Panc1 (cell line): ENCODE measurements at regions not wholly inside any gene's neighbourhood (a gene's known extent, or its start where the extent isn't known, plus 50 kb on each side); places are given as distances from the start of the nearest gene placed in this dataset.

Experiments
- ATAC-seq: fragments of 200-7000 bp; cut with Tn5 transposase; 2 replicates; pipeline ENCODE4 v1.9.1; 2020; ENCODE audit warnings: mild to moderate bottlenecking, moderate library complexity
- BruUV-seq: library from RNA; stranded (reverse); fragments of 400-500 nt; replicated peaks from 2 replicates; lab custom pipeline; 2021; lab: Mats Ljungman, UMichigan
- CTCF ChIA-PET: fragments of 300-600 bp; sonication (Branson Sonifier 250); formaldehyde crosslinking; loops from one replicate; lab custom pipeline; 2022; ENCODE audit warnings: antibody characterized with exemption; lab: Charles Lee
- POLR2A ChIA-PET: fragments of 300-600 bp; sonication (Branson Sonifier 250); formaldehyde crosslinking; loops from one replicate; lab custom pipeline; 2022; ENCODE audit warnings: antibody characterized with exemption; lab: Charles Lee
- DNase-seq: peaks from one replicate; pipeline ENCODE4 v3.0.0-alpha.2; 2010; ENCODE audit warnings: low read depth, low spot score
- H3K27ac ChIP-seq: 2 replicates; pipeline ENCODE4 v1.5.1; 2011; ENCODE audit warnings: mild to moderate bottlenecking, low read length, inconsistent platforms
- H3K27me3 ChIP-seq: fragments of 200-500 bp; sonication (Bioruptor generic); 2 replicates; pipeline ENCODE4 v1.6.0; 2014; ENCODE audit warnings: low read length, inconsistent platforms; ENCODE audit not compliant: control insufficient read depth, insufficient read depth
- H3K36me3 ChIP-seq: fragments of 200-500 bp; sonication (Bioruptor generic); 2 replicates; pipeline ENCODE4 v1.5.1; 2014; ENCODE audit warnings: inconsistent platforms, mild to moderate bottlenecking, low read length, moderate library complexity; ENCODE audit not compliant: control insufficient read depth, insufficient read depth
- H3K4me1 ChIP-seq: 2 replicates; pipeline ENCODE4 v1.5.1; 2011; ENCODE audit warnings: inconsistent platforms, mild to moderate bottlenecking, low read length, moderate library complexity; ENCODE audit not compliant: control insufficient read depth, insufficient read depth
- H3K4me3 ChIP-seq, 2 experiments: 2 replicates each; pipeline ENCODE4 v1.5.1; 2011 to 2012; ENCODE audit warnings: low read depth in 2 of 2, low read length in 2 of 2, mild to moderate bottlenecking in 2 of 2, inconsistent platforms in 1 of 2, moderate library complexity in 1 of 2
- H3K9me3 ChIP-seq: fragments of 200-500 bp; sonication (Bioruptor generic); 2 replicates; pipeline ENCODE4 v1.5.1; 2014; ENCODE audit warnings: low read depth, mild to moderate bottlenecking, inconsistent platforms, low read length, moderate library complexity; ENCODE audit not compliant: control insufficient read depth, insufficient read depth
- POLR2AphosphoS5 ChIP-seq: IDR thresholded peaks from 2 replicates; pipeline ENCODE4 v1.6.1; 2012; ENCODE audit warnings: mild to moderate bottlenecking, low read depth, low read length, moderate library complexity
- SIN3A ChIP-seq: IDR thresholded peaks from 2 replicates; pipeline ENCODE4 v1.6.1; 2012; ENCODE audit warnings: low read depth, mild to moderate bottlenecking, low read length, moderate library complexity, borderline replicate concordance; ENCODE audit not compliant: insufficient read depth
- TCF7L2 ChIP-seq: IDR thresholded peaks from 2 replicates; pipeline ENCODE4 v1.6.1; 2011; ENCODE audit warnings: mild to moderate bottlenecking, low read depth, low read length, inconsistent platforms
- in situ Hi-C: cut with HindIII; loops from 2 replicates; pipeline ENCODE4 v1.10.0; 2016; ENCODE audit warnings: low sequenced_read_pairs, low pct_unique_long_range_greater_than_20kb
- intact Hi-C: fragments of 100-400 bp; cut with micrococcal nuclease; formaldehyde crosslinking; loops from one replicate; pipeline ENCODE4 v1.10.0; 2022; ENCODE audit not compliant: unreplicated experiment
- TF ChIP-seq, protein P1 (sequence below), 2 experiments: IDR thresholded peaks; 2 replicates each; pipeline ENCODE4 v1.6.1; 2011 to 2012; ENCODE audit warnings: low read depth in 2 of 2, control low read depth in 1 of 2, low read length in 1 of 2, mild to moderate bottlenecking in 1 of 2, moderate library complexity in 1 of 2; ENCODE audit not compliant: insufficient read depth in 1 of 2
- TF ChIP-seq, protein P2 (sequence below): fragments of 450-650 bp; IDR thresholded peaks from 2 replicates; pipeline ENCODE4 v1.5.1; 2017; ENCODE audit warnings: mild to moderate bottlenecking

DNA sequence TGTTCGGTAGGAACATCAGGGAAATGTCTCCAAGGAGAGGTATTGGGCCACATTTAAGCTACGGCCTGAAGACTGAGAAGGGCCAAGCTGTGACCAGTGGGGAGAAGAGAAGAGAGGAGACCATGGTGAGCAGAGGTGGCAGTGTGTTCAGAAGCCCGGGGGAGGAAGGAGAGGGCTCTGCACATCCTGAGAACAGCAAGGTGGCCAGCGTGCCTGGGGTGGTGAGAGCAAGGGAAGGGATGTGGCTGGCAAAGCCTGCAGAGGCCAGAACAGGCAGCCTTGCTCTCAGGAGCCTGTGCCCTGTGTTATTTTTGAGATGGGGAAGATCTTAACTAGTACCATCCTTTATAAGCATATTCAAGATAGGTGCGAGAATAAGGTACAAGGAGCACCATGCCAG is 933.5 kb upstream of the EEF2KMT start:
- intact Hi-C loops, result loop anchor here (5.0 kb wide), 1 partner anchor 611 kb away; no protein-coding TSS in a partner anchor
- no TSS peak for BruUV-seq
- no peaks in the 10 kb centered on the region for H3K4me1 ChIP-seq

DNA sequence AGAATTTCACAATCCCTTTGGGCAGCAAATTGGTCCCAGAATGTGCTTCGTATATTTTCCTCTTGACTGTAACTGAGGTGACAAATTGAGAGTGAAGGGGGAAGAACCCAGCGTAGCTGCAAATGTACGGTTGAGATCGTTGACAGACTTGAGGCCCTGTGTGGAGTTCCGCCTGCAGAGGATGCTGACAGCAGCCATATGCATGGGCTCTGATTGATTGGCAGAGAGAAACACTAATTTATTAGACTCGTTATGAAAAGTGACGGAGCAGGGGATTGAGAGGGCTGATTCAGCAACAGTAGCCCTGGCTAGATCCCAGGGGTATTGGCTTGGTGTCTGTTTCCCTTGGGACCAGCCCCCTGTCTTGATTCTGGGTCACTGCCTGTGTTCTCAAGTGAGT is 930.1 kb upstream of the EEF2KMT start:
- no peak overlapping the region for H3K27ac ChIP-seq
- no peak for DNase-seq
- no TSS peak for BruUV-seq
- no peaks in the 10 kb centered on the region; the same call in 1 of the 2 replicates for H3K27me3 ChIP-seq
- TF ChIP-seq, protein P1, sequence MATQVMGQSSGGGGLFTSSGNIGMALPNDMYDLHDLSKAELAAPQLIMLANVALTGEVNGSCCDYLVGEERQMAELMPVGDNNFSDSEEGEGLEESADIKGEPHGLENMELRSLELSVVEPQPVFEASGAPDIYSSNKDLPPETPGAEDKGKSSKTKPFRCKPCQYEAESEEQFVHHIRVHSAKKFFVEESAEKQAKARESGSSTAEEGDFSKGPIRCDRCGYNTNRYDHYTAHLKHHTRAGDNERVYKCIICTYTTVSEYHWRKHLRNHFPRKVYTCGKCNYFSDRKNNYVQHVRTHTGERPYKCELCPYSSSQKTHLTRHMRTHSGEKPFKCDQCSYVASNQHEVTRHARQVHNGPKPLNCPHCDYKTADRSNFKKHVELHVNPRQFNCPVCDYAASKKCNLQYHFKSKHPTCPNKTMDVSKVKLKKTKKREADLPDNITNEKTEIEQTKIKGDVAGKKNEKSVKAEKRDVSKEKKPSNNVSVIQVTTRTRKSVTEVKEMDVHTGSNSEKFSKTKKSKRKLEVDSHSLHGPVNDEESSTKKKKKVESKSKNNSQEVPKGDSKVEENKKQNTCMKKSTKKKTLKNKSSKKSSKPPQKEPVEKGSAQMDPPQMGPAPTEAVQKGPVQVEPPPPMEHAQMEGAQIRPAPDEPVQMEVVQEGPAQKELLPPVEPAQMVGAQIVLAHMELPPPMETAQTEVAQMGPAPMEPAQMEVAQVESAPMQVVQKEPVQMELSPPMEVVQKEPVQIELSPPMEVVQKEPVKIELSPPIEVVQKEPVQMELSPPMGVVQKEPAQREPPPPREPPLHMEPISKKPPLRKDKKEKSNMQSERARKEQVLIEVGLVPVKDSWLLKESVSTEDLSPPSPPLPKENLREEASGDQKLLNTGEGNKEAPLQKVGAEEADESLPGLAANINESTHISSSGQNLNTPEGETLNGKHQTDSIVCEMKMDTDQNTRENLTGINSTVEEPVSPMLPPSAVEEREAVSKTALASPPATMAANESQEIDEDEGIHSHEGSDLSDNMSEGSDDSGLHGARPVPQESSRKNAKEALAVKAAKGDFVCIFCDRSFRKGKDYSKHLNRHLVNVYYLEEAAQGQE (IDR thresholded peaks at IDR 0.05; ENCODE audit: insufficient read depth in 1 of 2, low read depth in 2 of 2, low read length in 1 of 2), result no peak
- TF ChIP-seq, protein P2, sequence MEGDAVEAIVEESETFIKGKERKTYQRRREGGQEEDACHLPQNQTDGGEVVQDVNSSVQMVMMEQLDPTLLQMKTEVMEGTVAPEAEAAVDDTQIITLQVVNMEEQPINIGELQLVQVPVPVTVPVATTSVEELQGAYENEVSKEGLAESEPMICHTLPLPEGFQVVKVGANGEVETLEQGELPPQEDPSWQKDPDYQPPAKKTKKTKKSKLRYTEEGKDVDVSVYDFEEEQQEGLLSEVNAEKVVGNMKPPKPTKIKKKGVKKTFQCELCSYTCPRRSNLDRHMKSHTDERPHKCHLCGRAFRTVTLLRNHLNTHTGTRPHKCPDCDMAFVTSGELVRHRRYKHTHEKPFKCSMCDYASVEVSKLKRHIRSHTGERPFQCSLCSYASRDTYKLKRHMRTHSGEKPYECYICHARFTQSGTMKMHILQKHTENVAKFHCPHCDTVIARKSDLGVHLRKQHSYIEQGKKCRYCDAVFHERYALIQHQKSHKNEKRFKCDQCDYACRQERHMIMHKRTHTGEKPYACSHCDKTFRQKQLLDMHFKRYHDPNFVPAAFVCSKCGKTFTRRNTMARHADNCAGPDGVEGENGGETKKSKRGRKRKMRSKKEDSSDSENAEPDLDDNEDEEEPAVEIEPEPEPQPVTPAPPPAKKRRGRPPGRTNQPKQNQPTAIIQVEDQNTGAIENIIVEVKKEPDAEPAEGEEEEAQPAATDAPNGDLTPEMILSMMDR, result no peak
- no peaks in the 10 kb centered on the region for H3K9me3 ChIP-seq
- ChIA-PET CTCF (no interaction called here), POLR2A (no interaction called here)
- H3K4me3 ChIP-seq, result no peak overlapping the region
- H3K36me3 ChIP-seq, result no peaks in the 10 kb centered on the region
- intact Hi-C loops, result loop anchor here (10.0 kb wide), 2 partner anchors 137 to 437 kb away; no protein-coding TSS in a partner anchor
- in situ Hi-C loops, result no loop called here
- ATAC-seq, result no peak
- no peaks in the 10 kb centered on the region for H3K4me1 ChIP-seq

More for the DNA sequence above, 933.5 kb upstream of the EEF2KMT start:
- DNase-seq, result no peak
- ATAC-seq, result no peak
- CTCF ChIA-PET, result no interaction called here
- no peak overlapping the region for H3K27ac ChIP-seq
- TF ChIP-seq SIN3A, result no peak
- TF ChIP-seq, protein P2, result no peak
- TF ChIP-seq POLR2AphosphoS5, result no peak
- no peak for TF ChIP-seq TCF7L2
- TF ChIP-seq, protein P1 (IDR thresholded peaks at IDR 0.05; ENCODE audit: insufficient read depth in 1 of 2, low read depth in 2 of 2, low read length in 1 of 2), result no peak
- in situ Hi-C loops, result no loop called here
- no peaks in the 10 kb centered on the region; the same call in 1 of the 2 replicates for H3K27me3 ChIP-seq
- no peak overlapping the region for H3K4me3 ChIP-seq
- POLR2A ChIA-PET, result no interaction called here
- H3K9me3 ChIP-seq, result no peaks in the 10 kb centered on the region
- no peaks in the 10 kb centered on the region for H3K36me3 ChIP-seq
